HG03039 (cell line): ENCODE measurements at regions not wholly inside any gene's neighbourhood (a gene's known extent, or its start where the extent isn't known, plus 50 kb on each side); places are given as distances from the start of the nearest gene placed in this dataset.
"Not testable (repeated sequence)": the region's sequence is repeated elsewhere in the genome, so short reads cannot be mapped to it uniquely, and the experiment has no call there.

Experiments
- ATAC-seq: cut with Tn5 transposase; IDR thresholded peaks from one replicate; pipeline ENCODE4 v1.9.1; 2021; ENCODE audit warnings: mild to moderate bottlenecking, moderate library complexity; ENCODE audit not compliant: unreplicated experiment

GRCh38 chr13:74747186-74747955, 613.2 kb upstream of the KLF12 start:
- ATAC-seq: no peak

- ATAC-seq: no peak
Measured at GRCh38 chr13:74743992-74744391, 609.8 kb upstream of the KLF12 start.

GRCh38 chr13:74741732-74742131, 607.5 kb upstream of the KLF12 start:
- no peak for ATAC-seq

GRCh38 chr13:74732736-74733385, 598.7 kb upstream of the KLF12 start:
- no peak for ATAC-seq

GRCh38 chr13:74731731-74732130, 597.5 kb upstream of the KLF12 start:
- no peak for ATAC-seq

- no peak for ATAC-seq
Measured at GRCh38 chr13:74730556-74731331, 596.5 kb upstream of the KLF12 start.

- ATAC-seq: no peak
Measured at GRCh38 chr13:74726206-74726605, 592.0 kb upstream of the KLF12 start.

- ATAC-seq: not testable (repeated sequence)
Measured at GRCh38 chr13:74718232-74718842, 584.1 kb upstream of the KLF12 start.

- no peak for ATAC-seq
Measured at GRCh38 chr13:74715718-74716117, 581.5 kb upstream of the KLF12 start.

GRCh38 chr13:74710006-74710405, 575.8 kb upstream of the KLF12 start:
- ATAC-seq: no peak

GRCh38 chr13:74709226-74709625, 575.0 kb upstream of the KLF12 start:
- no peak for ATAC-seq

GRCh38 chr13:74708629-74709028, 574.4 kb upstream of the KLF12 start:
- no peak for ATAC-seq

- no peak for ATAC-seq
Measured at GRCh38 chr13:74707291-74707690, 573.1 kb upstream of the KLF12 start.

- ATAC-seq: no peak
Measured at GRCh38 chr13:74706801-74707200, 572.6 kb upstream of the KLF12 start.

- ATAC-seq: no peak
Measured at GRCh38 chr13:74705438-74705837, 571.2 kb upstream of the KLF12 start.

GRCh38 chr13:74703855-74704387, 569.7 kb upstream of the KLF12 start:
- ATAC-seq: no peak

- ATAC-seq: no peak
Measured at GRCh38 chr13:74696148-74696922, 562.1 kb upstream of the KLF12 start.

GRCh38 chr13:74695021-74695800, 561.0 kb upstream of the KLF12 start:
- ATAC-seq: no peak

GRCh38 chr13:74687442-74688182, 553.4 kb upstream of the KLF12 start:
- no peak for ATAC-seq
